Esophagus muscularis mucosa (tissue), 4 donors: ENCODE measurements at regions not wholly inside any gene's neighbourhood (a gene's known extent, or its start where the extent isn't known, plus 50 kb on each side); places are given as distances from the start of the nearest gene placed in this dataset.

Experiments
- EP300 ChIP-seq: sonication (generic); formaldehyde crosslinking; IDR thresholded peaks from one replicate; pipeline ENCODE4 v1.6.1; 2017; ENCODE audit warnings: antibody characterized with exemption
- POLR2AphosphoS5 ChIP-seq, 2 donors: sonication (generic); formaldehyde crosslinking; IDR thresholded peaks; one replicate each; pipeline ENCODE4 v1.6.1; 2017; ENCODE audit warnings: antibody characterized with exemption in 2 of 2
- TF ChIP-seq, protein P1 (sequence below), 3 experiments: fragments of 200-600 bp in 2 of 3; fragments of 450-650 bp in 1 of 3; sonication (generic) in 2 of 3; IDR thresholded peaks; one replicate each; pipeline ENCODE4 v1.5.1; 2017 to 2019; ENCODE audit warnings: antibody characterized with exemption in 3 of 3, mild to moderate bottlenecking in 2 of 3, moderate library complexity in 1 of 3

DNA sequence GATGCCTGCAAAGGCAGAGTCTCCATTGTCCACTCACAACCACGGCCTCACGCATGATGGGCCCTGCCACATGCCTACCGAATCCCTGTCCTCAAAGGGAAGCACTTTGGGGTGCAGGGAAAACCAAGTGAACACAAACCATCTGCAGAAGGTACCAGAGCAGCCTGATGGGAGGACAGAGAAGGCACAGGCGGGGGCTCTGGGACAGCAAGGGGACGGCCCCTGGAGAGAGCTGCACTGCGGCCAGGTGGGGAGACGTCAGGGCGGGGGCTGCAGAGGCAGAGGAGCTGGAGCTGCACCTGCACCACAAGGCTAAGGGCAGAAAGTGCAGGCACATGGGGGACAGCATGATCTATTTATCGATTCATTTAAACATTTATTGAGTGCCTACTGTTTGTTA, 1056.0 kb downstream of the TBC1D22A start:
- TF ChIP-seq, protein P1, sequence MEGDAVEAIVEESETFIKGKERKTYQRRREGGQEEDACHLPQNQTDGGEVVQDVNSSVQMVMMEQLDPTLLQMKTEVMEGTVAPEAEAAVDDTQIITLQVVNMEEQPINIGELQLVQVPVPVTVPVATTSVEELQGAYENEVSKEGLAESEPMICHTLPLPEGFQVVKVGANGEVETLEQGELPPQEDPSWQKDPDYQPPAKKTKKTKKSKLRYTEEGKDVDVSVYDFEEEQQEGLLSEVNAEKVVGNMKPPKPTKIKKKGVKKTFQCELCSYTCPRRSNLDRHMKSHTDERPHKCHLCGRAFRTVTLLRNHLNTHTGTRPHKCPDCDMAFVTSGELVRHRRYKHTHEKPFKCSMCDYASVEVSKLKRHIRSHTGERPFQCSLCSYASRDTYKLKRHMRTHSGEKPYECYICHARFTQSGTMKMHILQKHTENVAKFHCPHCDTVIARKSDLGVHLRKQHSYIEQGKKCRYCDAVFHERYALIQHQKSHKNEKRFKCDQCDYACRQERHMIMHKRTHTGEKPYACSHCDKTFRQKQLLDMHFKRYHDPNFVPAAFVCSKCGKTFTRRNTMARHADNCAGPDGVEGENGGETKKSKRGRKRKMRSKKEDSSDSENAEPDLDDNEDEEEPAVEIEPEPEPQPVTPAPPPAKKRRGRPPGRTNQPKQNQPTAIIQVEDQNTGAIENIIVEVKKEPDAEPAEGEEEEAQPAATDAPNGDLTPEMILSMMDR (IDR thresholded peaks at IDR 0.05) = no peak
- TF ChIP-seq EP300 (no peak), POLR2AphosphoS5 (IDR thresholded peaks at IDR 0.05) (no peak)
